Frontal cortex (tissue), 3 donors: ENCODE measurements at regions not wholly inside any gene's neighbourhood (a gene's known extent, or its start where the extent isn't known, plus 50 kb on each side); places are given as distances from the start of the nearest gene placed in this dataset.
"Not testable (repeated sequence)": the region's sequence is repeated elsewhere in the genome, so short reads cannot be mapped to it uniquely, and the experiment has no call there.

ENCODE experiments used
- DNase-seq, 2 donors: peaks; one replicate each; pipeline ENCODE4 v3.0.0; 2012; ENCODE audit warnings: low spot score in 2 of 2
- FAIRE-seq: peaks from 2 replicates; lab custom pipeline; 2012; peaks lifted over from hg19 to GRCh38; lab: Jason Lieb, UNC
- donor health status: control.
- donor health status: control.
- donor health status: control.

DNA sequence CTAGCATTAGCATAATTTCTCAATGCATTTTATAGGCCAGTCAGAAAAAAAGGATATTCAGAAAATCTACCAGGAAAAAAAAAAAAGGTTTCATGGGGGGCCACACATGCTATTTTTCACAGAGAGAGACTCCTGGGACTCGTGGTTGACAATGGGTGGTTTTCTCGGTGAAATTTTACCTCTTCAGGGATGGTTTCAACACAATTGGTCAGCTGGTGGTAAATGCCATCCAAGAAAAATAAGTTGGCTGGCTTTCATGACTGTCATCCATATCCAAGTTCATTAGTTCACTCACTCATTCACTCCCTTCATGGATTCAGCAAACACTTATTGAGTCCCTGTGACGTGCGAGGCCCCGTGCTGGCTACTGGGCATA lies 217.3 kb downstream of the SHQ1 start:
- FAIRE-seq, result no peak
- no peak for DNase-seq

DNA sequence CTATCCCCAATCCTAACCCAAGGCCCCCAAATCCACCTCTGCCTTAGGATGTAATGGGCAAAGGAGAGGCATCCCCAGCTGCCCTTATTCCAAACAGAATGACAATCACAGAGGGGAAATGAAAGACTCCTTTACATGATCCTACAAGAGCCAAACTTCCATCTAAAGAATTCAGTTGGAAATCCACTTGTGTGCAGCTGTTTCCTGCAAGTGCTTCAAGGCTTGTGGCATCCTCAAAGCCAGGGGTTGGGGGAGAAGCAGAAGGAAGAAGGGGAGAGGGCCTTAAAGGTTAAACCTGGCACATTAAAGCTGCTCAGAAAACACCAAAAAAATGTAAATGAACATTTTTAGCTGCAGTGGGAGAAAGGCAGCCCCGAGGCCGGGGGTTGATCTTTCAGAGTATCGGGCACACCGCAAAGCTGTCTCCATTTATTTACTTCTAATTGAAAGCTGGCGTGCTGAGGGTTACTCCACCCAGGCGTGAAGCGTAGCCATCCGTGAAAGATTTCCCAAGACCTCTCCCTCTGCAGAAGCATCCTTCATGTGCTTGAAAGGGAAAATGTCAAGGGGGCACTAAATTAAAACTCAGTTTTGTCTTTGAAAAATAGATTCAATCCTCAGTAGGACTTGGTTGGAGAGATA lies 217.8 kb downstream of the SHQ1 start:
- FAIRE-seq (no peak), DNase-seq (no peak)

- no peak for FAIRE-seq
- DNase-seq, result no peak
These were observed 219.0 kb downstream of the SHQ1 start for GRCh38 chr3:72629191-72629631.

GRCh38 chr3:72628065-72628464 lies 220.2 kb downstream of the SHQ1 start:
- no peak for FAIRE-seq
- no peak for DNase-seq

GRCh38 chr3:72627271-72627670 lies 221.0 kb downstream of the SHQ1 start:
- no peak for FAIRE-seq

GRCh38 chr3:72625602-72626337 lies 222.5 kb downstream of the SHQ1 start:
- DNase-seq (no peak), FAIRE-seq (no peak)

More at GRCh38 chr3:72627271-72627670, 221.0 kb downstream of the SHQ1 start:
- no peak for DNase-seq

GRCh38 chr3:72624656-72625055 lies 223.6 kb downstream of the SHQ1 start:
- DNase-seq (no peak), FAIRE-seq (no peak)

- no peak for FAIRE-seq
- no peak for DNase-seq
These were observed 229.5 kb downstream of the SHQ1 start for GRCh38 chr3:72618739-72619138.

GRCh38 chr3:72617424-72618024 lies 230.7 kb downstream of the SHQ1 start:
- FAIRE-seq (no peak), DNase-seq (no peak)

- no peak for DNase-seq
- FAIRE-seq, result no peak
These were observed 232.5 kb downstream of the SHQ1 start for GRCh38 chr3:72615776-72616175.

DNA sequence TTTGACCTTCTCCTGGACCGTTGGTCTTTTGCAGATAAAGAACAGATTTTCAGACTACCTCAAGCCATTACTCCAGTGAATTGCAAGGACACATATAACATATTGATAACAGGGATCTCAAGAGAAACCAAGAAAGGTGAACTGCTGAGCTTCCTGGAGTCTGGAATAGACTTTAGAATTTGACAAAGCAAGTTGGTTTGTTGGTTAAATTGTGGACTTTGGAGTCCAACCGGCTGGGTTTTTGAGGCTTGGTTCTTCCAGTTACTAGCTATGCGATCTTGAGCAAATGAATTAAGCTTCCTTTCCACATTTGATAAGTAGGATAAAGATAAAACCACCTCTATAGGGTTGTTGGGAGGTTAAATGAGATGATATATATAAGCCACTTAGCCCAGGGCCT lies 233.1 kb downstream of the SHQ1 start:
- DNase-seq, result no peak
- FAIRE-seq, result no peak

DNA sequence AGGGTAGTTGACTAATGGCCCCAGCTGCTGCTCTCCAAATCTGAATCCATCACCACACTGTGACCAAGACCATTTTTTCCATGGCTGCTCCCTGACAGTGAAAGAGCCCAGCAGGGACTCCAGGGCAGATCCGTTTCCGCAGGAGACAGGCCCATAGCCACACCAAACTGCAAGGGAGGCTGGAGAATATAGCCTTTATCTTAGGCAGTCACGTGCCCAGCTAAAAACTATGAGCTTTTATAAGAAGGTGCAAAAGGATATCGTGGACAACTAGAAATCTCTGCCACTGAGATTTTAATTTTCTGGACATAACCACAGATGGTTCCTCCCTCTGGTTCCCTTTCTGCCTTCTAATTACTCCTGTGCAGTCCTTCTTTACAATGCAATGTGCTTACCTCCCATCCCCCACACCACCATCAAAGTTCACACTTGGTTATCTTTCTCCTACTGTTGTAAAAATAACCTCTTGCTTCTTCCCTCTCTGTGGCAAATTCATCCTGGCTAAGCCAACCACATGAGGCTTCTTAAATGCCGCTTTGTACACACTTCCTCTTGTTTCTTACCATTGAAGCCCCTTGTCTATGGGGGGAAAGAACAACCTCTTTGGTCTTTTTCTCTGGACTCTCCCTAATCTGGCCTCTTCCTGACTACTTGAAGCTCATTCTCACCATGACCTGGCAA lies 233.7 kb downstream of the SHQ1 start:
- FAIRE-seq (no peak), DNase-seq (no peak)

- FAIRE-seq (no peak), DNase-seq (no peak)
These were observed 234.4 kb downstream of the SHQ1 start for GRCh38 chr3:72613871-72614270.

DNA sequence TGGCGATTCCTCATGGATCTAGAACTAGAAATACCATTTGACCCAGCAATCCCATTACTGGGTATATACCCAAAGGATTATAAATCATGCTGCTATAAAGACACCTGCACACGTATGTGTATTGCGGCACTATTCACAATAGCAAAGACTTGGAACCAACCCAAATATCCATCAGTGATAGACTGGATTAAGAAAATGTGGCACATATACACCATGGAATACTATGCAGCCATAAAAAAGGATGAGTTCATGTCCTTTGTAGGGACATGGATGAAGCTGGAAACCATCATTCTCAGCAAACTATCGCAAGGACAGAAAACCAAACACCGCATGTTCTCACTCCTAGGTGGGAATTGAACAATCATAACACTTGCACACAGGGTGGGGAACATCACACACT lies 239.1 kb downstream of the SHQ1 start:
- not testable (repeated sequence) for FAIRE-seq, DNase-seq

DNA sequence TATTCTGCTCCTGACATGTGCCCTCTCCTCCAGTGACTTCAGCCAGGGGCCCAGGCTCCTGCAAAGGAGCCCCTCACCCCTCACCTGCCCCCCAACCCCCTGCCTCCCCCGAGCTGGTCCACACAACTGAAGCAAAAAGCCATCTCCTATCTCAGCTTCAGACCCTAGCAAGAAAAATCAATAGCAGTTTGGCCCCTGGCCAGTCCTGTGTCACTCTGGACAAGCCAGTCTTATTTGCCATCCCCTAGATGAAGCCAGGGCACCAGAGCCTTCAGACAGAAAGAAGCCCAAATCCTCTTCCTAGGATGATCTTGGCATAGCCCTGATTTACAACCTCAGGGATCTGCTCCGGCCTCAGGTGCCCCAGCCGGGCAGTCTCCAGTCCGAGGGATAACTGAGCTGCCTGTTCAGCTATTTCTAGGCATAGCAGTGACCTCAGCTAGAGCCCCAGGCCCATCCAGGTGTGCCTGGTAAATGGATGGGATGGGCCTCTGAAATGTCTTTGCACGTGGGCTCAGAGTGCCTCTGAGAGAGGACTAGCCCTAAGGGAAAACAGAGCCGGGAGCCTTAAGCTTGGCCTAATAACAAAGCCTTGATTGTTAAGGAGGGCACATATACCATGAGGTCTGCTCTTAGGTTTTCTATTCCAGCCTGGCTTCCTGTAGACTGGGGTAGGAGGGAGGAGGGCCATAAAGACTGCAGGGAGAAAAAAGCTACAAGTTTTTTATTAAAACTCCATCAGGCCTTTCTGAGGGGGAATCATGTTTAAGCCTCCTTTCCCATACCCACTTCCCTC lies 242.0 kb downstream of the SHQ1 start:
- no peak for DNase-seq

GRCh38 chr3:72604328-72604727 lies 243.9 kb downstream of the SHQ1 start:
- FAIRE-seq (no peak), DNase-seq (no peak)

More for the DNA sequence above, 242.0 kb downstream of the SHQ1 start:
- FAIRE-seq, result no peak

DNA sequence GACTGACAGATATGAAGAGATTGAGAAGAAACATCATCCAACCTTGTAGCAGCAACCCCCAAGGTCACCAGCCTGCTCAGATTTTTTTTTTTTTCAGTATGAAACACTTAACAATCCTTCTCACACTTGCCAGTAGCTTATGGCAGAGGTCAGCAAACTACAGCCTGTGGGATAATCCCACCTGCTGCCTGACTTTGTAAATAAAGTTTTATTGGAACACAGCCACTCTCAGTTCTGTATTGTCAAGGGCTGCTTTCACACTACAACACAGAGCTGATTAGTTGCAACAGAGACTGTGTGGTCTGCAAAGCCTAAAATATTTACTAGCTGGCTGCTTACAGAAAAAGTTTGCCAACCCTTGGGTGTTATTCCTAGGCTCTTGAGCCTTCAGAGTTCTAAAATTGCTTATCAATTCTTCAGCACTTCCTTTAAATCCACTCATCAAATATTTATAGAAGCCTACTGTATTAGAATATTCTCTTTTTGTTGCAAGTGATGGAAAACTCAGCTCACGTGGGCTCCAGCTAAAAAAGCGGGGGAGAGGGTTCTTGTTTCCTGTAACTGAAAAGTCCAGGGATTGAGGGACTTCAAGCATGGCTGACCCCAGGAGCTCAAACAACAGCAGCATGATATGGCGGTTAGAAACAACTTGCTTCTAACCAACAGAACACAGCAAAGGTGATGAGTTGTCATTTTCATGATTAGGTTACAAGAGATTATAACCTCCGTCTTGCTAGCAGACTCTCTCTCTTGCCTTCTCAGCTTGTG lies 246.1 kb downstream of the SHQ1 start:
- FAIRE-seq (no peak), DNase-seq (no peak)

DNA sequence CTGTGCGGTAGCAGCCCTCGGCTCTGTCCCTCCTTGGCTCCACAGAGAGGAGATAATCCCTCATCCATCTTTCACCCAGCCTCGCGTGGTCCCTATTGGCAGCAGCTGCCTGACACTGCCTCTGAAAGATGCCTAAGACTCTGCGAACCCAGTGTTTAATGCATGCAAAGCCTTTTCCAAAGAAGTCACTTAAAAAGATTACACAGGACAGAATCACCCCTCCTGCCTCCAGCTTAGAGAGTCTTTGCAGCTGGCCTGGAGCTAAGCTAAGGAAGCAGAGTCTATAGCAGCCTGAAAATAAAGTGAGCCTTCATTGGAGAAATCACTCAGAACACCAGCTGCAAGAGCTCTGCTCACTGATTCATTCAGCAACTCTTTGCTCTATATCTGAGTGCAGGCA lies 247.2 kb downstream of the SHQ1 start:
- no peak for FAIRE-seq
- peak in 1 of 2 donors; percentile 23 for DNase-seq

DNA sequence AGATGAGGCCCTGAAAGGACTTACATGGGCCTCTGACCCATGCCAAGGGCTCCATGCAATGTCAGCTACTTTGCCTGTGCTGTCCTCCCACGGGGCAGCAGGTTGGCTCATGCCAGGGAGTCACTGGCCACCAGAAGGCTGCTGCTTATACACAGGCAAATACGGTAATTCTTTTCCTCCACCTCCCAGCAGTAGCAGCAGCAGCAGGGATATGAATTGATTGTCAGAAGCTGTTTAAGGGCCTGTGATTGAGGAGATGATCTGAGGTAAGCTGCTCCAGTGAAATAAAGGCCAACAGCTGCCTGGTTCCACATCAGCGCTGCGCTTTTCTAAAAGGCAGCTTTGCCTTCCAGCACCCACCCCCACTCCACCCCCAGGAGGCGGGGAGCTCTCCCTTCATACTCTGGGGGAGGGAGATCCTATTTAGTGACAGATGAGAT lies 250.5 kb downstream of the SHQ1 start:
- DNase-seq, result peak in 1 of 2 donors; percentile 28
- no peak for FAIRE-seq
